ENCODE measurements at regions not wholly inside any gene's neighbourhood (a gene's known extent, or its start where the extent isn't known, plus 50 kb on each side); places are given as distances from the start of the nearest gene placed in this dataset.

- no peak overlapping the region for H3K27ac ChIP-seq
- H3K27me3 ChIP-seq (replicated peaks): no peaks in the 10 kb centered on the region
- H3K4me3 ChIP-seq (ENCODE audit: low read depth, low read length): no peak overlapping the region
- TF ChIP-seq CTCF (IDR thresholded peaks at IDR 0.05; ENCODE audit: low read depth, low read length, missing control alignments): no peak
- no peak for DNase-seq
- no peaks in the 10 kb centered on the region for H3K36me3 ChIP-seq (replicated peaks)
- in situ Hi-C loops (cut with HindIII; ENCODE audit: low pct_ligation_motif_present, low sequenced_read_pairs): no loop called here
Measured at GRCh38 chr2:78175645-78176044, 653.5 kb upstream of the LRRTM4 start.

DNA sequence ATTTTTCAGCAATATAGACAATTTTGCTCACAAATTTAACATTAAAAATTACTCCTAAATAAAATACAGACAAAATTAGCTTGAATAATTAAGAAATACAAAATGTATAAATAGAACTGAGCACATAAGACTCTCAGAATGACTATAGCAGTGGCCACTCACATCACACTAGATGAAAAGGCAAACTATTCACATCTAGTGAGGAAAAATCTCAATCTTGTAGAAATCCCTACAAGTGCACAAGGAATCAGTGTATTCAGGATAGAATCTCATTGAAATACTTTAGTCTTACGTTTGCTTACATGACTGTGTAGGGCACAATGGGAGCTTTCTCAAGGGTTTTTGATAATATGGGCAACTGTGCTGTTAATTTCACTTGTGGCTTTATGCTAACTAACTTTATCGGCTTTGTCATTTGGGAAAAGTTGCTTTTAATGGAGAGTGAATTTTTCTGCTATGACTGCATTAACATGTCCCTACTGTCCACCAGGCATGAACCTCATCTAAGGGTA is 678.9 kb upstream of the LRRTM4 start:
- DNase-seq: no peak
- Histone ChIP-seq H3K36me3 (replicated peaks) (no peaks in the 10 kb centered on the region), H3K4me3 (ENCODE audit: low read depth, low read length) (no peak overlapping the region), H3K27ac (no peak overlapping the region), H3K27me3 (replicated peaks) (no peaks in the 10 kb centered on the region)
- in situ Hi-C loops (cut with HindIII; ENCODE audit: low pct_ligation_motif_present, low sequenced_read_pairs): no loop called here
- TF ChIP-seq CTCF (IDR thresholded peaks at IDR 0.05; ENCODE audit: low read depth, low read length, missing control alignments): no peak

DNA sequence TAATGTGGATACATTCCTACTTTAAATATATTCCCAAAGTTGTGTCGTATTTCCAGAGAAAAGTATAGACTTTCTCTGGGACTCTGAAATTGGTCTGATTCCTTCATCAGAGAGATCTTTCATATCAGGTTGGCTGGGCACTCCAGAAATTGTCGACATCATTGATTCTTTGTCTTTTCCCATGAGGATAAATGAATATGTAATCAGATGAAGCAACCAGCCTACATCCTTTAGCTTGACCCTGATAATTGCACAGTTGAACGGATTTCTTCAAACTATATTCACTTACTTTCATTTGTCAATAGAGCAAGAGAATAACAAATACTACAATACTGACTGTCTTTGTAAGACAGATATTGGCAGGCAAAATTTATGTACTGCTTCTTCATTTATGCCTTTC is 680.2 kb upstream of the LRRTM4 start:
- Histone ChIP-seq H3K27me3 (replicated peaks) (no peaks in the 10 kb centered on the region), H3K4me3 (ENCODE audit: low read depth, low read length) (no peak overlapping the region), H3K36me3 (replicated peaks) (no peaks in the 10 kb centered on the region), H3K27ac (no peak overlapping the region)
- TF ChIP-seq CTCF (IDR thresholded peaks at IDR 0.05; ENCODE audit: low read depth, low read length, missing control alignments): no peak
- in situ Hi-C loops (cut with HindIII; ENCODE audit: low pct_ligation_motif_present, low sequenced_read_pairs): no loop called here
- DNase-seq: no peak

DNA sequence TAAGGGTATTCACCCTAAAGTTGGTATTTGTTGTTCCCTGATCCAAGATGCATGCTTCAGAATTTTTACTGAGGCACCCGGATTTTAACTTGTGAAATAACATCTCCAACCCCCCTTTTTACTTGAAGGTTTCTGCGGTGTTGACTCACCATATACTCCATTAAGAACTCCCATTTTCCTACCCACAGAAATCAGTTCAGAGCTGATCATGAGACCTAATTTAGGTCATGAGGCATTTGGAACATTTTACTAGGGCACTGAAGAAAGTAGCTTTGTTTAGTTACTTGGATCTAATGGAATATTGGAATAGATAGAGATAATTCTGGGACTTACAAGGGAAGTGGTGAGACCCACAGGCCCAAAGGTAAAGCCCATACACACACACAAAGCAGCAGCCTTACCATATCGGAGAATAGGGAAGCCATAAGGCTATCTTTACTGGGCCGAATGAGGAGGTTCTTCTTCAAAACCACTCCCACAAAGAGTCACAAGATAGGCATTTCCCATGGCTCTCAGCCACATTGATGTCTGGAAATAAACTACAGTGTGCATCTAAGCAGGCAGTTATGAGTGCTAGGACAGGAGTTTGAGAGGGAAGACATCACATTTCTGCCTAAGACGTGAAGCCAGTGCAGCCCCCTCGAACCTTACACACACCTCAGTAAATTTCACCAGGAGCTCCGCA is 681.0 kb upstream of the LRRTM4 start:
- H3K27me3 ChIP-seq (replicated peaks): no peaks in the 10 kb centered on the region
- H3K36me3 ChIP-seq (replicated peaks): no peaks in the 10 kb centered on the region
- no peak overlapping the region for H3K27ac ChIP-seq
- no peak for TF ChIP-seq CTCF (IDR thresholded peaks at IDR 0.05; ENCODE audit: low read depth, low read length, missing control alignments)
- no peak for DNase-seq
- in situ Hi-C loops (cut with HindIII; ENCODE audit: low pct_ligation_motif_present, low sequenced_read_pairs): no loop called here
- H3K4me3 ChIP-seq (ENCODE audit: low read depth, low read length): no peak overlapping the region

GRCh38 chr2:78218066-78218465 is 695.9 kb upstream of the LRRTM4 start:
- in situ Hi-C loops (cut with HindIII; ENCODE audit: low pct_ligation_motif_present, low sequenced_read_pairs): no loop called here
- Histone ChIP-seq H3K27me3 (replicated peaks) (no peaks in the 10 kb centered on the region), H3K4me3 (ENCODE audit: low read depth, low read length) (no peak overlapping the region), H3K36me3 (replicated peaks) (no peaks in the 10 kb centered on the region), H3K27ac (no peak overlapping the region)
- DNase-seq: no peak
- TF ChIP-seq CTCF (IDR thresholded peaks at IDR 0.05; ENCODE audit: low read depth, low read length, missing control alignments): no peak

- no peaks in the 10 kb centered on the region for H3K27me3 ChIP-seq (replicated peaks)
- in situ Hi-C loops (cut with HindIII; ENCODE audit: low pct_ligation_motif_present, low sequenced_read_pairs): no loop called here
- H3K36me3 ChIP-seq (replicated peaks): no peaks in the 10 kb centered on the region
- DNase-seq: no peak
- TF ChIP-seq CTCF (IDR thresholded peaks at IDR 0.05; ENCODE audit: low read depth, low read length, missing control alignments): no peak
- H3K4me3 ChIP-seq (ENCODE audit: low read depth, low read length): no peak overlapping the region
- no peak overlapping the region for H3K27ac ChIP-seq
Measured at GRCh38 chr2:78237704-78238103, 715.5 kb upstream of the LRRTM4 start.

All from brain microvascular endothelial cell (primary cell).